Uterus (tissue), 3 donors: ENCODE measurements at regions not wholly inside any gene's neighbourhood (a gene's known extent, or its start where the extent isn't known, plus 50 kb on each side); places are given as distances from the start of the nearest gene placed in this dataset.

Source experiments
- DNase-seq, 2 donors: peaks; one replicate each; pipeline ENCODE4 v3.0.0-alpha.2; 2019 to 2020
- H3K27ac ChIP-seq, 2 donors: fragments of 200-600 bp; sonication (generic); 1 replicate in 1 of 2; 2 replicates in 1 of 2; pipeline ENCODE4 v1.5.1; 2016 to 2018
- H3K27me3 ChIP-seq, 2 donors: fragments of 200-600 bp; sonication (generic); one replicate each; pipeline ENCODE4 v1.5.1; 2018 to 2019; ENCODE audit warnings: control low read depth in 1 of 2
- H3K36me3 ChIP-seq, 2 donors: fragments of 200-600 bp; sonication (generic); one replicate each; pipeline ENCODE4 v1.5.1; 2019; ENCODE audit warnings: control low read depth in 1 of 2
- H3K4me1 ChIP-seq, 2 donors: fragments of 200-600 bp; sonication (generic); one replicate each; pipeline ENCODE4 v1.5.1; 2018 to 2019; ENCODE audit warnings: control low read depth in 1 of 2
- H3K4me3 ChIP-seq, 2 donors: fragments of 200-600 bp; sonication (generic); 1 replicate in 1 of 2; 2 replicates in 1 of 2; pipeline ENCODE4 v1.5.1; 2018 to 2019; ENCODE audit warnings: mild to moderate bottlenecking in 1 of 2
- H3K9me3 ChIP-seq, 2 donors: fragments of 200-600 bp; sonication (generic); one replicate each; pipeline ENCODE4 v1.5.1; 2019; ENCODE audit warnings: control low read depth in 1 of 2
- CTCF ChIP-seq, 4 experiments: fragments of 200-600 bp in 2 of 4; fragments of 450-650 bp in 2 of 4; sonication (generic) in 2 of 4; IDR thresholded peaks; one replicate each; pipeline ENCODE4 v1.5.1; 2016 to 2019; ENCODE audit warnings: antibody characterized with exemption in 4 of 4, mild to moderate bottlenecking in 2 of 4, moderate library complexity in 1 of 4
- POLR2A ChIP-seq, 2 donors: fragments of 450-650 bp; IDR thresholded peaks; one replicate each; pipeline ENCODE4 v1.6.1; 2016; ENCODE audit warnings: antibody characterized with exemption in 2 of 2, mild to moderate bottlenecking in 1 of 2, moderate library complexity in 1 of 2
- intact Hi-C: fragments of 100-400 bp; cut with DNase I; formaldehyde crosslinking; loops from one replicate; pipeline ENCODE4 v1.15.1; 2023; ENCODE audit warnings: low total_unique reads
- donor health status: DM: yes; HTN: yes; CAD: no.

- TF ChIP-seq CTCF (IDR thresholded peaks at IDR 0.05), result no peak
- no peak for TF ChIP-seq POLR2A (IDR thresholded peaks at IDR 0.05)
- no peak overlapping the region for H3K27ac ChIP-seq
- no peaks in the 10 kb centered on the region for H3K9me3 ChIP-seq
- H3K4me3 ChIP-seq, result no peak overlapping the region
- no peaks in the 10 kb centered on the region for H3K36me3 ChIP-seq
- H3K27me3 ChIP-seq, result no peaks in the 10 kb centered on the region
- no peak for DNase-seq
- H3K4me1 ChIP-seq, result no peaks in the 10 kb centered on the region
- intact Hi-C loops, result no loop called here
Observed at GRCh38 chr5:96340357-96340756, 92.7 kb downstream of the PCSK1 start.

DNA sequence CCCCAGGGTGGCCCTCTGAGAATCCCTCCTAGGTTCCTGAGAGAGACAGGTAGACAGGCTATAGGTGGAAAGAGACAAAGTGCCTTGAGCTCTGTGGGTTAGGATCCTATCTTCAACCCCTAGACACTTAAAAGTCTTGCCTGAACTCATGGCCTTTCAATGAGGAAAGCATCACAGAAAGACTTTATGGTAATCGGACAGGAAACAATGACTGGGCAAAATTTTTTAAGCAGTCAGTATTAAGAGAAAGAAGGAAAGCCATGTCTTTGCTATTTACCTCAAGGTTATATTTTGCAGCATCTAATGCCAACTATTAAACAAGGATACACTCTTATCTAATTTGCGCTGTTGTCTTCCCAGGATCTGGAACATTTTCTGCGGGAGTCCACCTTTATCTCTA, 93.2 kb downstream of the PCSK1 start:
- no peak for DNase-seq
- intact Hi-C loops, result loop anchor here (5.0 kb wide), 1 partner anchor 483 kb away; no protein-coding TSS in a partner anchor
- Histone ChIP-seq H3K27me3 (no peaks in the 10 kb centered on the region), H3K27ac (no peak overlapping the region), H3K4me1 (no peaks in the 10 kb centered on the region), H3K9me3 (no peaks in the 10 kb centered on the region), H3K36me3 (no peaks in the 10 kb centered on the region), H3K4me3 (no peak overlapping the region)
- no peak for TF ChIP-seq CTCF (IDR thresholded peaks at IDR 0.05)
- TF ChIP-seq POLR2A (IDR thresholded peaks at IDR 0.05), result no peak

GRCh38 chr5:96338624-96339415, 94.2 kb downstream of the PCSK1 start:
- no peak for TF ChIP-seq CTCF (IDR thresholded peaks at IDR 0.05)
- TF ChIP-seq POLR2A (IDR thresholded peaks at IDR 0.05), result no peak
- Histone ChIP-seq H3K4me1 (no peaks in the 10 kb centered on the region), H3K4me3 (no peak overlapping the region), H3K27ac (no peak overlapping the region), H3K36me3 (no peaks in the 10 kb centered on the region), H3K27me3 (no peaks in the 10 kb centered on the region), H3K9me3 (no peaks in the 10 kb centered on the region)
- DNase-seq, result no peak
- intact Hi-C loops, result loop anchor here (5.0 kb wide), 1 partner anchor 482 kb away; no protein-coding TSS in a partner anchor

DNA sequence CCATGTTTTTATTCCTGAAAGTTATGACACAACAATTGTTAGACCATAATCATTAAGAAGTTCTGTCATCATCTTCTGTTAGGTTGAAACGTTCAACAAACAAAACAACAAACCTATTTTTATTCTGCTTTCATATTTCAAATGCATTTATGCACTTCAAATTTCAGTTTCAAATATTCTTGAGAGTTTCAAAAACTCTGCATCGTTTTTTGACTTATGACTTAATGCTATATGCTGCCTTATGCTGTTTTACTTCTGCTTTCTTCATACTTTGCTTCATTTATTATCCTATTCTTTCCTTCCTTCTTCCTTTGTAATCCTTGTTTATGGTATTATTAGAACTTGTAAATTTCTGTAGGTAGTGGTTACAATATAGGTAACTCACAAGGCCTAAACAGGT, 95.0 kb downstream of the PCSK1 start:
- no peak overlapping the region for H3K27ac ChIP-seq
- no peak for DNase-seq
- intact Hi-C loops, result loop anchor here (5.0 kb wide), 1 partner anchor 481 kb away; no protein-coding TSS in a partner anchor
- TF ChIP-seq CTCF (IDR thresholded peaks at IDR 0.05) (no peak), POLR2A (IDR thresholded peaks at IDR 0.05) (no peak)
- no peak overlapping the region for H3K4me3 ChIP-seq
- H3K36me3 ChIP-seq, result no peaks in the 10 kb centered on the region
- H3K9me3 ChIP-seq, result no peaks in the 10 kb centered on the region
- no peaks in the 10 kb centered on the region for H3K4me1 ChIP-seq
- H3K27me3 ChIP-seq, result no peaks in the 10 kb centered on the region

GRCh38 chr5:96337048-96337781, 95.8 kb downstream of the PCSK1 start:
- intact Hi-C loops, result loop anchor here (5.0 kb wide), 1 partner anchor 480 kb away; no protein-coding TSS in a partner anchor
- H3K27me3 ChIP-seq, result no peaks in the 10 kb centered on the region
- H3K9me3 ChIP-seq, result no peaks in the 10 kb centered on the region
- H3K4me1 ChIP-seq, result no peaks in the 10 kb centered on the region
- H3K27ac ChIP-seq, result no peak overlapping the region
- no peak overlapping the region for H3K4me3 ChIP-seq
- TF ChIP-seq POLR2A (IDR thresholded peaks at IDR 0.05), result no peak
- DNase-seq, result no peak
- H3K36me3 ChIP-seq, result no peaks in the 10 kb centered on the region
